Right ventricle myocardium inferior (tissue), 1 donor: ENCODE measurements at regions not wholly inside any gene's neighbourhood (a gene's known extent, or its start where the extent isn't known, plus 50 kb on each side); places are given as distances from the start of the nearest gene placed in this dataset.

Source experiments
- ATAC-seq: fragments of 200-7000 bp; cut with Tn5 transposase; one replicate; pipeline ENCODE4 v1.9.1; 2020; ENCODE audit warnings: mild to moderate bottlenecking, moderate library complexity
- DNase-seq: peaks from one replicate; pipeline ENCODE4 v3.0.0; 2021; ENCODE audit errors: missing footprints
- intact Hi-C: fragments of 100-400 bp; cut with DNase I; formaldehyde crosslinking; loops from one replicate; pipeline ENCODE4 v1.11.0; 2022
- donor health status: DM: no; HTN: yes; CAD: no; lungs with severe emphysema.

DNA sequence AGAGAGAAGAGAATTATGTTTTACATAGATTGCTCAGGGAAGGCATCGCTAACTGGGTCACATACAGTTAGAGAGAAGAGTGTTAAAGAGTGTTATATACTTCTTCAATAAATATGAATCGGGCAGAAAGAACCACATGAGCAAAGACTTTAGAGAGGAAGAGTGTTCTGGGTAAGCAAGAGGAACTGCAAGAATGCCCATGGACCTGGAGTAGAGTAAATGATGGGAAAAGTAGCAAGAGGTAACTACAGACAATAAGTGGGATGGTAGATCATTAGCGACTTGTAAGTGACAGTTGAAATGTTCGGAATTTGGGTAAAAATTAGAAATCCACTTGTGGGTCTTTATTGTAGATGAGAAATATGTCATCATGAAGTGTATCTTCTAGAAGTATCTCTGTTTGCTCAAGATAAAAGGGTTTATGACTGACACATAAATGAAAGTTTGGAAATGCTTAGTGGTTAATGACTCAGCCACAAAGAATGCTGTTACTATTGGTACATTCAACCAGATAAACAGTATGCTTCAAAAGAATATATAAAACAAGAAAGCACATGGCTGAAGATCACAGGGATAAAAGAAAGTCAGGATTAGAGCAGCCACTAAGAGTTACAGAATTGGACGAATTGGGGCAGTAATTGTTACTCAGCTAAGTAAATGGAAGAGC lies 229.3 kb downstream of the CASP12 start:
- DNase-seq (no peak), ATAC-seq (no peak)
- intact Hi-C loops = no loop called here

DNA sequence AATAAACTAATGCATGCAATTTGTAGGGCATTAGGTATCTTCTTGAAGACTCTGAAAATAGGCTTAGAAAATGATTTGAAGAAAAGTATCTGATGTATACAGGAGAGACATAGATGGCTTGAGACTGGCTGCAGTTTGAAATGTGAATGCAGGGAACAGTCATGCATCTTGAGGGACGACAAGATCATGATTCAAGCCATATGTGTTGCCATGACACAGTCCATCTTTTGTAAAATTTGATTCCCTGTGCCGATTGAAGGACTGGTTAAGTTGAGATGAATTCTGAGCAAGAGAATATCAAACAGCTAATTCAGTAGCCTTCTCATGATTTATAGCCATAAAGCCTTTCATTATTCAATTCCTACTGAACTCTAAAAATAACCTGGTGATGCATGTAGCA lies 231.6 kb downstream of the CASP12 start:
- DNase-seq (no peak), ATAC-seq (no peak)
- intact Hi-C loops = no loop called here

DNA sequence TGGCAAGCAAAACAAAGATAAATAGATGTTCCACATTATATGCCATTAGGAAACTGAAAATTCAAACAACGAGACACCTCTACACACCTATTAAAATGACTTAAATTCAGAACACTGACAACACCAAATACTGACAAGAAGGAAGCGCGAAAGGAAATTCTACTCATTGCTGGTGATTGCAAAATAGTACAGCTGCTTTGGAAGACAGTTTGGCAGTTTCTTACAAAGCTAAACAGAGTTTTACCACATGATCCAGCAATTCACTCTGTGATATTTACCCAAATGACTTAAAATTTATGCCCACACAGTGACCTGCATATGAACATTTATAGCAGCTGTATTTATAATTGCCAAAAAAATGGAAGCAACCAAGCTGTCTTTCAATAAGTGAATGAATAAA lies 232.6 kb downstream of the CASP12 start:
- no peak for ATAC-seq
- intact Hi-C loops = no loop called here
- DNase-seq = no peak

DNA sequence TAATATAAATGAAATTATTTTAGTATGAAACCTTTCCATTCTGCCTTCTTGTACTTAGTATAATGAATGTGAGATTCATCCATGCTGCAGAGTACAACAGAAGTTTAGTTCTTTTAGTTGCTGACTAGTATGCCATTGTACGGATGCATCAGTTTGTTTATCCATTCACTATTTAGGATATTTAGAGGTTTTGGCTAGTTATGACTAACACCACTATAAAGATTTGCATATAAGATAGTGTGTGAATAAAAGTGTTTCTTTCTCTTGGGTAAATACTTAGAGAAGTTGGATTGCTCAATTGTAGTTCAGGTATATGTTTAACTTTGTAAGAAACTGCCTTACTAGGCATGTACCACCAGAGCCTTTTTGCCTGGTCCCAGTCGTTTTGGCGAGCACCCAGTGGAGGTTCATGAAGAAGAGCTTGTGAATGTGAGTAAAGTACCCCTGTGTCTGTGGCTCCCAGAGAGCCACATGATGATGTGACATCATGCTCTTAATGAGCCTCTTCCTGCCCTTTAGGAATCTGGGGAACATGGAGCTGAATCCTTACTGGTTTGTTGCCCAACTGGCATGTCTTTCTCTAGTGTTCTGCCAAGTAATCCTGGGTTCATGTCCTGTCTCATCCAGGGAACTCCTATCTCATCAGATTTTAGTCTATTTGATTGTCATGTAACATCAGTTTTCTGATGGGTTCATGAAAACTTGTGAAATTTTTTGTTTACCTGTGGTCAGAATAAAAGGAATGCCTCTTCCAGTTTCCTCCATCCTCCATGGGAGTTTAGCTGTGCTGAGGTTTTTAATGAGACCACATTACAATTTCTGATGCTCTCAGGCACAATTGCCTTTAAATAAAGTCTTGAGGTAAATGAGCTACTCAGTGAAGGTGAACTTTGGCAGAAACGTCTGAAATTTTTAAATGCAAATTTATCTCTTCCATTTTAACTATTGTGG lies 234.8 kb downstream of the CASP12 start:
- DNase-seq (no peak), ATAC-seq (no peak)
- intact Hi-C loops = no loop called here

DNA sequence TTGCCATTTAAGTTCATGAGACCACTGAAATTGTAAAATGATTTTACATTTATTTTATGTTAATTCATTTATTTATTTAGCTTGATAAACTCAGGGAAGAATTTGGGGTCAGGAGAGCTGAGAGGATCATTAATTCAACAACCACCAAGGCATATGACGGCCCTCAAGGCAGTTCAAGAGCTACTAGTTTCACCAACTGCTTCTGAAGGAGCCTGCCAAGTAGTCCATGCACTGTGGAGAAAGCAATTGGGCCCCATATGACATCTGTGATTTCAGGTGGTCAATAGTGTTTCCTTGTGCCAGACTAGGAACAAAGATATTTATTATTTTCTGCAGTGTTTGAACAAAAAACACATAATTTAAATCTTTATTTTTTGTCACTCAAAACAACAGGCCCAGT lies 236.4 kb downstream of the CASP12 start:
- ATAC-seq (no peak), DNase-seq (no peak)
- intact Hi-C loops = no loop called here

DNA sequence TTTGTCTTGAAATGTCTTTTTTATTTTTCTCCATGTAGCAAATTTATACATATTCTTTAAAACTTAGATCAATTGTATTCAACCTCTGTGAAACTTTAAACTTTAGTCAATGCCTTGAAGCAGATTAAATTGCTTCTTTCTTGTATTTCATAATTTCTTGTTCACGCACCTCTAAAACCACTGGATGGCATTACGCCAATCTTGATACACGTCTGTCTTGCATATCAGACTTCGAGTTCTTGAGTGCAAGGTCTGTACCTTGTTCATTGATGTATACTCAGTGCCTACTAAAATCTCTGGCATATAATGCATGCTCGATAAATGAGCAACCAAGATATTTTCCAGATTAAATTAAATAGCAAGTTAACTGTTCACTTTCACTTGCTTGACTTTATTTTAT lies 236.8 kb downstream of the CASP12 start:
- intact Hi-C loops = no loop called here
- ATAC-seq = no peak
- DNase-seq = no peak

DNA sequence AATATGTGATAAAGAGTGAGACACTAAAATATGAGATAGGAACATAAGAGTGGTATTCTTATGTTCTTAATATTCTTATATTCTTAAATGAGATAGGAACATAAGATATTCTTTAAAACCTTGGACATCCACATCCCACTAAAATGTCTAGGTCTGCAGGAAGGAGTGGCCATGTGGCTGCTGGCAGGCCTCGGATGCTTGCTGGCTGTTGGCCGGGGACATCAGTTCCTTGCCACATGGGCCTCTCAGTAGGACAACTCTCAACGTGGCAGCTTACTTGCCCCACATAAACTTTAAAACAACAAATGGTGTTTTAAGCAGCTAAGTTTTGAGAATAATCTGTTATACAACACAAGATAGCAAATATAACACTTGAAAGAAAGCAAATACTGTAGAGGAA lies 240.1 kb downstream of the CASP12 start:
- DNase-seq = no peak
- no peak for ATAC-seq
- intact Hi-C loops = no loop called here

DNA sequence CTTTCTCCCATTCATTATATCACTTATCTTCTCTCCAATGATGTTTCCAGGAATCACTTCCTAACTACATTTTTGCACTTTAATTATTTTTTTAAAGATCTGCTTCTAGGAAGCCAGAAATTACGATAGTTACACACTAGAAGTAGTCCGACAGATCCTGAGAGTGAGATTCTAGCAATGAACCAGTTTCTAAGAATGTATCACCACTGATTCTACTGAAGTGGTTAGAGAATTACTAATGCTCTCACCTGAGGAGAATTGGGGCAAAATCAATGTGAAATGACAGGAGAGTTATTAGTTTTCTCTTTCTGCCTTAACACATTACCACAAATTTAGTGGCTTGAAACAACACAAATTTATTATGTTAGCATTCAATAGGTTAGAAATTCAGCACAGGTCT lies 241.2 kb downstream of the CASP12 start:
- intact Hi-C loops = no loop called here
- ATAC-seq = no peak
- DNase-seq = no peak

DNA sequence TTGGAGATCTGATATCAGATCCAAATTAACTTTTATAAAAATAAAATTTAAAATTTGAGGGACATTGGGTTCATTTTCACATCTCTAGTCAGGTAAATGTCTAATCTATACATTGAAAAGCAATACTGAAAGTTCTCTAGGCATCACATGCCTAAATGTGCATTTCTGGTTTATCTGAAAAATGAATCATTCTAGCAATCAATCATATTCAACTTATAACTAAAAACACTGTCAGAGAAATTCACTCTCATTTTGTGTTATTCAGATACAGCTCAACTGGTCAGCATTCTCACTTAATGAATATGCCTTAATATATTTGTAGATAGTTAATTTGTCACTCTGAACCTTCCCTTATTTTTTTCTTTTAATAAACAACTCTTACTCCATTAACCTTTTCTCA lies 243.2 kb downstream of the CASP12 start:
- DNase-seq (no peak), ATAC-seq (no peak)
- intact Hi-C loops = no loop called here

DNA sequence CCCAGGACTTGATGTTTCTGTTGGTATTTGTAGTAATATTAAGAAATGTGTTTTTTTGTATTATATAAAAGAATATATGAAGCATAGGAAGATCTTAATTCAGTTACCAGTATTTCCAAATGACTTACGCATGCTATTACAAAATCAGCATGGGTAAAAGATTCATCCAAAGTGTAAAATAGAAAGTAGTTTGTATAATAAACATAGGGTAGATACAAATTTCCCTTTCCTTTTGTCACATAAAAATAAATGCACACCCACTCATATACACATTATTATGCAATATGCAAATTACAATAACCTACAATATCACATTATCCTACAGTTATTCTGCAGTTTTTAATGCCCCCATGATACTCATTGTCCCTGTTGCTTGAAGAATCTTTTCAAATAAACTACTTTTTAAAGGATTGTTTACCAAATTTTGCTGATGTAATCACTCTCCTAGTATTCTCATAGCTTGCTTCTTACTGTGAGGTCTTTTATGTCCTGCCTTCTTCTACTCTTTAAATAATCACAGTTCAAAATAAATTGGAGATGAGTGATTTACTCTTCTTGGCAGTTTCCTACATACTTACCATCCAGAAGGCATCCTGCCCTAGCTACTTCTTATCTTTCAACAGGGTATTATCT lies 244.0 kb downstream of the CASP12 start:
- intact Hi-C loops = no loop called here
- DNase-seq (no peak), ATAC-seq (no peak)

DNA sequence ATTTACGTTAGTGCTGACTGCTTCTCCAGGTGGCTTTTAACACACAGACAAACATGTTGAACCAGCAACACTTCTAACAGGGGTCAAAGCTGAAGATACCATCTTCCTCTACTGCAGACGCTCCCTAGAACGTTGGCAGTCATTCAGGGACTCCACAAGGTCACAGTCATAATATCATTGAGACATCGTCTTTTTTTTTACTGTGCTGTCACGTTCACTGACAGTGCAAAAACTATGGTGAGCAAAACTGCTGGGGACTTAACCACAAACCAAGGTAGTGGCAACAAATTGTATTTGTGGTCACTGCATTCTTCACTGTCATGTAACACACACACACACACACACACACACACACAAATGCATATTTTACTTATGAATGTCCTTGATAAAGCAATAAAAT lies 244.9 kb downstream of the CASP12 start:
- intact Hi-C loops = no loop called here
- no peak for DNase-seq
- ATAC-seq = peak; percentile 23

DNA sequence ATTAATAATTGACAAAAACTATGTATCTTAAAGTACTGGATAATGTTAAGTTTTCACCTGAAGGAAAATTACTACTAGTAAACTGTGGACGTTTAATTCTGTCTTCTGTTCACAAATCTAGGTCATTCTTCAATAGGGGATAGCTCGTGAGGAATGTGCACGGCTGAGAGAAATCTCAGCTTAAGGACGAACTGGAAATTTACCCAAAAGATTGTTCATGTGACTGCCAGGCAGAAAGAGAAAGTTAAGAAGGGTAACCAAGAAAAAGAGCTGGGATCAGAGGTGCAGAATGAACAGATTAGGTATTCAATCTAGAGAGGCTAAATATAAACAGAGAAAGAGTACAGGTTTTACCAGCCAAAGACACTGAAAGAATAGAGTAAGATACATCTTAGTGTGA lies 245.3 kb downstream of the CASP12 start:
- intact Hi-C loops = no loop called here
- no peak for ATAC-seq

DNA sequence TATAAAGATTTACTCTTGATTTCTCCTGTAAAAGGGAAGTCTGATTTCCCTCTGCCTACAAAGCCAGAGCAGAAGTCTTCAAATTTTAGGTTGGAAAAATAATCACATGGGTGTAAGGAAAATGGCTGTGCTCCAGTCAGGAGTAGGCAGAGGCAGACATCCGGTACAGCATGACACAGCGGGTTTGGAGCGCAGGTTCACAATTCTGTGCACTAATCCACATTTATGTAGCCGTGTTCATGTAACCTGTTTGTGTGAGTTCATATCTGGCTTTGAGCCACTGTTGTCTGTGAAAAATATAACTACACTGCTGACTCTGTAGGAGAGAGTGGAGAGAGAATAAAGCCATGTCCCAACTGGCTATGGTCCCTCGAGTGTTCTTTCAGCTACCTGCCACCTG lies 248.0 kb downstream of the CASP12 start:
- ATAC-seq (no peak), DNase-seq (no peak)
- intact Hi-C loops = no loop called here

More for the DNA sequence above, 245.3 kb downstream of the CASP12 start:
- DNase-seq = no peak

DNA sequence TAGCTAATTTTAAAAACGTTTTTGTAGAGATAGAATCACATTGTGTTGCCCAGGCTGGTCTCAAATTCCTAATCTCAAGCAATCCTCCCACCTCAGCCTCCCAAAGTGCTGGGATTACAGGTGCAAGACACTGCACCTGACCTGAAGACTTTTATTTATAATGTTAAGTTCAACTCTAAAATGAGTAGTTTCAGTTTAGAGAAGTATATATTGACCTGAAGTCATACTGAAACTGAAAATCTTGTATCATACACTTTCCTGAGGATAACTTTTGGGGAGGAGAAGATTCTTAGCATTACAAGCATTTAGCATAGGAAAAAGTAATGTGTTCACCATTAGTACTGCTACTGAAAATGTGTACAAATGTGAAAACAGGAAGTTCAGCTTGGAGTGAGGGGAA lies 249.3 kb downstream of the CASP12 start:
- no peak for DNase-seq
- intact Hi-C loops = no loop called here
- ATAC-seq = no peak

DNA sequence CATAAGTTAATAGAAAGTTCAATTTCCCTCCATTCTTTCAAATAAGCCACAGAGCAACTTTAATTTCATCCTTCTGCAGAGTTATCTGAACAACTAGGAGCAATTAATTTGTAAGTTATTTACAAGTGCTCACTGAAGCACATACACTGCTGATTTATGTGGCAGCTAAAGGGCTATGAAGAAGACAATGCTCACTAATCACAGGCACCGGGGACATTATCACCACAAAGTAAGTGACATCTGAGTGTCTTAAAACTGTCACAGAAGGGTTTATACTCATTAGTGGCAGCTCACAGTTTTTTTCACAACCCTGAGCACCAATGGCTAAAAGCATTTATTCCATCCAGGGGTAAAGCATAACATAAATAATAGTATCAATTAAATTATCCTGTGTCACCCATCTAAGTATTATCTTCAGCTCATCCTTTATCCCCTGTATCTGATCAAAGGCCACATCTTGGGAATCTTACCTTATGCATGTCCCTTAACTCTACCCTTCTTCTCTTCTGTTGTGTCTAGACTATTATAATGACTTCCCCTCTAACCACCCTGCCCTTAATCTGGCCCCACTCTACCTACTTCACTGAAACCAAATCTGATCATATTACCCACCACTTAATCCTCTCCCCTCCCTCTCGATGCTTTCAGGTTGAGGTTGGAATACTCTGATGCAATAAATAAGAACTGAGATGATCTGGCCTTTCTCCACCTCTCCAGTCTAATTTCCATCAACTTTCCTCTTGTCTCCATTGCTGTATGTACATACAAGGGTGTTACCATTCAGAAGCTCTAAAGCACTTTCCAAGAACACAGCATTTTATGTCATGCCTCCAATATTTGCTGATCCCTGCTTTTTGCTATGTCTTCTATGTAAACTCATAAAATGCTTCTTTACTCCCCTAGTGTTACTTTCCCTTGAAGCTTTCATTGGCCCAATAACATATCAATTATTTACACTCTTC lies 252.7 kb downstream of the CASP12 start:
- intact Hi-C loops = no loop called here
- no peak for DNase-seq
- no peak for ATAC-seq

DNA sequence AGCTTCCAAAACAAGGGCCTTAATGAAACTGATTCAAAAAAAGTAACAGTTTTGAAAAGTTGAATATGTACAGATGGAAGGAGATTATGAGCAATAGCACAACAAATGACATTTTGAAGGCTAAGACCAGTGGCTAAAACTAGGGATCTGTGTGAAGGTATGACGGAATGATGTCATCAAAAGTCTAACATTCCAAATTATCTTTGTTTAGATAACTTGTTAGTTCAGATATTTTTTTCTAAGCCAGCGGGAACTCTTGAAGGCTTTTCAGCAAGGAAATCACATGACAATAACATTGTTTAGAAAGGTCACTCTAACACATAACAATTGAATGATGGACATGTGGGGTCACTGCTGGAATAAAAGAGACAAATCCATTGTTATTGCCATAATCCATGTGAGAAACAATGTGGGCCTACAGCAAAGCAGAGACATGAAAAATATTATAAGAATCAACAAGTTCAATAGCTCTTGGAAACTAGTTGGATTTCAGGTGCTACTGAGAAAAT lies 260.5 kb downstream of the CASP12 start:
- ATAC-seq = no peak
- intact Hi-C loops = no loop called here
- DNase-seq = no peak

DNA sequence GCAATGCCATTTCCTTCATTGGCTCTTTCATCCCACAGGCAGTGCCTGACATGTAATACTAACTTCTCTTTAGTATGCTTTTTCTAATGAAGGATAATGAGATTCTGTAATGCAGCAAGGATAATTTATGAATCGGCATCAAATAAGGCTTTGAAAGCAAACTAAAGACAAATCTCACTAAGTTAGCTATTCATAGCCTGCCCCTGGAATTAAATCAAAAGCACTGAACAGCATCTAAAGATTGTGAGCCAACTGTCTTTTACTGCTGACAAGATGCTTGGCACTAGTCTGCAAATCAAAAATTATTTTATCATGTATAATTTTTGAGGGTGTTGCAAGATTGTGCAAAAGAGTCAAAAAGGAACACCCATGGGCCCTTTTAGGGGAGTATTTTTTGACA lies 265.0 kb downstream of the CASP12 start:
- intact Hi-C loops = no loop called here
- no peak for ATAC-seq
- DNase-seq = no peak

DNA sequence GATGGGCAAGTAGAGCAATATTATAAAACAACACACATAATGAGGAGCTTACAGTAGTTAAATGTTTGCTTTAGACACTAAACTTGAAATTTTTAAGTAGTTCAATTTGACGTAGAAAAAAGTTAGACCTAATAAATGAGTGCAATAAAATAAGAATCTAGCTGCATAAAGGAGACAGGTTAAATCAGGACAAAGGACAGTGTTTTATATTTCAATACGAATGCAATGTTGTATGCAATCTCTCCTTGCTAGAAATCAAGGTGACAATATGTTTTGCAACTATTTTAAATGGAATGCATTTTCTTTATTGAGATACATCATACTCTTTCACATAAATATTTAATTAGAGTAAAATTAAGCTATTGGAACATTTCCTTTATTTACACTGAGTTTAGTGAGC lies 267.9 kb downstream of the CASP12 start:
- DNase-seq = no peak
- no peak for ATAC-seq
- intact Hi-C loops = no loop called here

DNA sequence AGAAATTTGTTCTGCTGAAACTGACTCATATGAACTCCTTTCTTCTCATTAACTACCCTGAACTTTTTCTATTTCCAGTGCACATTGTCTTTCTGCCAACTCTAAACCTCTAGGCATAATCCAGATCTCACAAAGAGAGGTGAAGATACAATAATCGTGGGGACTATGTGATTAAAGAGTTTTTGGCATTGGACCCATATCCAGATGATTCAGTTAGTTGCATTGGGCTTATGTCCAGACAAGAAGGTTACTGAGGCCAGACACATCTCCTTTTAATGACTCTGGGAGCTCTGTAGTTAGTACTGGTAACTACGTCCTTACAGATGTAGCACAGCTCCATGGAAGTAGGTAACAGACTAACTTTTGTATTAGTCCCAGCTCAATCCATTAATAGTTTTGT lies 273.0 kb downstream of the CASP12 start:
- intact Hi-C loops = no loop called here
- ATAC-seq = no peak
- no peak for DNase-seq
